GM12892 (cell line): ENCODE measurements at regions not wholly inside any gene's neighbourhood (a gene's known extent, or its start where the extent isn't known, plus 50 kb on each side); places are given as distances from the start of the nearest gene placed in this dataset.

ENCODE experiments used
- DNase-seq: peaks from one replicate; pipeline ENCODE4 v3.0.0; 2011; ENCODE audit not compliant: insufficient read length
- FAIRE-seq: peaks from 2 replicates; lab custom pipeline; 2011; peaks lifted over from hg19 to GRCh38; lab: Jason Lieb, UNC
- POLR2A ChIP-seq: IDR thresholded peaks from 2 replicates; pipeline ENCODE4 v1.6.1; 2011; ENCODE audit warnings: low read depth, low read length, control low read depth
- POLR2AphosphoS5 ChIP-seq: IDR thresholded peaks from 2 replicates; pipeline ENCODE4 v1.6.1; 2011; ENCODE audit warnings: low read depth, low read length, control low read depth
- TAF1 ChIP-seq: IDR thresholded peaks from 2 replicates; pipeline ENCODE4 v1.6.1; 2011; ENCODE audit warnings: low read depth, mild to moderate bottlenecking, control low read depth, low read length, borderline replicate concordance

- TF ChIP-seq POLR2AphosphoS5 (no peak), TAF1 (no peak), POLR2A (no peak)
- FAIRE-seq (no peak), DNase-seq (no peak)
These were observed 317.4 kb upstream of the SOX11 start for GRCh38 chr2:5374762-5375161.

- TF ChIP-seq TAF1 (no peak), POLR2A (no peak), POLR2AphosphoS5 (no peak)
- DNase-seq: no peak
- no peak for FAIRE-seq
These were observed 314.9 kb upstream of the SOX11 start for GRCh38 chr2:5377323-5377722.

- no peak for DNase-seq
- no peak for FAIRE-seq
- TF ChIP-seq POLR2A: no peak
- TF ChIP-seq TAF1: no peak
- TF ChIP-seq POLR2AphosphoS5: no peak
These were observed 312.4 kb upstream of the SOX11 start for GRCh38 chr2:5379811-5380210.

GRCh38 chr2:5385596-5385995 is 306.6 kb upstream of the SOX11 start:
- FAIRE-seq (no peak), DNase-seq (no peak)
- no peak for TF ChIP-seq POLR2AphosphoS5
- TF ChIP-seq POLR2A: no peak
- TF ChIP-seq TAF1: no peak

- no peak for FAIRE-seq
- TF ChIP-seq TAF1: no peak
- TF ChIP-seq POLR2AphosphoS5: no peak
- no peak for TF ChIP-seq POLR2A
- DNase-seq: no peak
These were observed 304.8 kb upstream of the SOX11 start for GRCh38 chr2:5387406-5387805.

GRCh38 chr2:5389740-5390139 is 302.4 kb upstream of the SOX11 start:
- FAIRE-seq (no peak), DNase-seq (no peak)
- TF ChIP-seq POLR2A: no peak
- no peak for TF ChIP-seq TAF1
- no peak for TF ChIP-seq POLR2AphosphoS5

GRCh38 chr2:5391362-5391761 is 300.8 kb upstream of the SOX11 start:
- DNase-seq (no peak), FAIRE-seq (no peak)
- no peak for TF ChIP-seq TAF1
- TF ChIP-seq POLR2AphosphoS5: no peak
- TF ChIP-seq POLR2A: no peak

GRCh38 chr2:5392658-5393057 is 299.5 kb upstream of the SOX11 start:
- TF ChIP-seq POLR2A (no peak), TAF1 (no peak), POLR2AphosphoS5 (no peak)
- FAIRE-seq (no peak), DNase-seq (no peak)

GRCh38 chr2:5393474-5393873 is 298.7 kb upstream of the SOX11 start:
- DNase-seq (no peak), FAIRE-seq (no peak)
- TF ChIP-seq TAF1 (no peak), POLR2A (no peak), POLR2AphosphoS5 (no peak)

- TF ChIP-seq TAF1 (no peak), POLR2A (no peak), POLR2AphosphoS5 (no peak)
- DNase-seq (no peak), FAIRE-seq (no peak)
These were observed 298.0 kb upstream of the SOX11 start for GRCh38 chr2:5394223-5394622.

- TF ChIP-seq POLR2AphosphoS5: no peak
- no peak for TF ChIP-seq POLR2A
- TF ChIP-seq TAF1: no peak
- no peak for FAIRE-seq
- DNase-seq: no peak
These were observed 291.0 kb upstream of the SOX11 start for GRCh38 chr2:5401115-5401657.

- FAIRE-seq (no peak), DNase-seq (no peak)
- no peak for TF ChIP-seq POLR2AphosphoS5
- no peak for TF ChIP-seq POLR2A
- TF ChIP-seq TAF1: no peak
These were observed 288.8 kb upstream of the SOX11 start for GRCh38 chr2:5403392-5403791.

GRCh38 chr2:5409898-5410381 is 282.2 kb upstream of the SOX11 start:
- FAIRE-seq (no peak), DNase-seq (no peak)
- TF ChIP-seq POLR2AphosphoS5: no peak
- TF ChIP-seq TAF1: no peak
- no peak for TF ChIP-seq POLR2A

GRCh38 chr2:5410991-5411700 is 281.0 kb upstream of the SOX11 start:
- TF ChIP-seq POLR2A (no peak), POLR2AphosphoS5 (no peak), TAF1 (no peak)
- FAIRE-seq: no peak
- no peak for DNase-seq
